ENCODE measurements at regions not wholly inside any gene's neighbourhood (a gene's known extent, or its start where the extent isn't known, plus 50 kb on each side); places are given as distances from the start of the nearest gene placed in this dataset.

- TF ChIP-seq REST (IDR thresholded peaks at IDR 0.05; ENCODE audit: insufficient read depth in 1 of 2, low read depth in 2 of 2, low read length in 2 of 2) (no peak), POLR2AphosphoS5 (IDR thresholded peaks at IDR 0.05; ENCODE audit: low read depth, low read length) (no peak), TAF1 (IDR thresholded peaks at IDR 0.05; ENCODE audit: borderline replicate concordance, insufficient read depth, low read length) (no peak), SIN3A (IDR thresholded peaks at IDR 0.05; ENCODE audit: borderline replicate concordance, insufficient read depth, low read length) (no peak), FOXP2 (optimal IDR thresholded peaks at IDR 0.05; ENCODE audit: borderline replicate concordance, extremely low read depth, extremely low read length, insufficient read depth) (no peak)
Observed at GRCh38 chr1:193565971-193566577, 379.7 kb upstream of the B3GALT2 start.

GRCh38 chr1:193562121-193562520 lies 375.7 kb upstream of the B3GALT2 start:
- TF ChIP-seq SIN3A (IDR thresholded peaks at IDR 0.05; ENCODE audit: borderline replicate concordance, insufficient read depth, low read length), result no peak
- TF ChIP-seq POLR2AphosphoS5 (IDR thresholded peaks at IDR 0.05; ENCODE audit: low read depth, low read length), result no peak
- TF ChIP-seq TAF1 (IDR thresholded peaks at IDR 0.05; ENCODE audit: borderline replicate concordance, insufficient read depth, low read length), result no peak
- TF ChIP-seq REST (IDR thresholded peaks at IDR 0.05; ENCODE audit: insufficient read depth in 1 of 2, low read depth in 2 of 2, low read length in 2 of 2), result no peak
- no peak for TF ChIP-seq FOXP2 (optimal IDR thresholded peaks at IDR 0.05; ENCODE audit: borderline replicate concordance, extremely low read depth, extremely low read length, insufficient read depth)

- TF ChIP-seq TAF1 (IDR thresholded peaks at IDR 0.05; ENCODE audit: borderline replicate concordance, insufficient read depth, low read length) (no peak), REST (IDR thresholded peaks at IDR 0.05; ENCODE audit: insufficient read depth in 1 of 2, low read depth in 2 of 2, low read length in 2 of 2) (no peak), FOXP2 (optimal IDR thresholded peaks at IDR 0.05; ENCODE audit: borderline replicate concordance, extremely low read depth, extremely low read length, insufficient read depth) (no peak), POLR2AphosphoS5 (IDR thresholded peaks at IDR 0.05; ENCODE audit: low read depth, low read length) (no peak), SIN3A (IDR thresholded peaks at IDR 0.05; ENCODE audit: borderline replicate concordance, insufficient read depth, low read length) (no peak)
Observed at GRCh38 chr1:193558491-193559028, 372.1 kb upstream of the B3GALT2 start.

- no peak for TF ChIP-seq REST (IDR thresholded peaks at IDR 0.05; ENCODE audit: insufficient read depth in 1 of 2, low read depth in 2 of 2, low read length in 2 of 2)
- no peak for TF ChIP-seq POLR2AphosphoS5 (IDR thresholded peaks at IDR 0.05; ENCODE audit: low read depth, low read length)
- TF ChIP-seq TAF1 (IDR thresholded peaks at IDR 0.05; ENCODE audit: borderline replicate concordance, insufficient read depth, low read length), result no peak
- TF ChIP-seq SIN3A (IDR thresholded peaks at IDR 0.05; ENCODE audit: borderline replicate concordance, insufficient read depth, low read length), result no peak
- no peak for TF ChIP-seq FOXP2 (optimal IDR thresholded peaks at IDR 0.05; ENCODE audit: borderline replicate concordance, extremely low read depth, extremely low read length, insufficient read depth)
Observed at GRCh38 chr1:193555662-193556441, 369.4 kb upstream of the B3GALT2 start.
